ENCODE measurements at regions not wholly inside any gene's neighbourhood (a gene's known extent, or its start where the extent isn't known, plus 50 kb on each side); places are given as distances from the start of the nearest gene placed in this dataset.

DNA sequence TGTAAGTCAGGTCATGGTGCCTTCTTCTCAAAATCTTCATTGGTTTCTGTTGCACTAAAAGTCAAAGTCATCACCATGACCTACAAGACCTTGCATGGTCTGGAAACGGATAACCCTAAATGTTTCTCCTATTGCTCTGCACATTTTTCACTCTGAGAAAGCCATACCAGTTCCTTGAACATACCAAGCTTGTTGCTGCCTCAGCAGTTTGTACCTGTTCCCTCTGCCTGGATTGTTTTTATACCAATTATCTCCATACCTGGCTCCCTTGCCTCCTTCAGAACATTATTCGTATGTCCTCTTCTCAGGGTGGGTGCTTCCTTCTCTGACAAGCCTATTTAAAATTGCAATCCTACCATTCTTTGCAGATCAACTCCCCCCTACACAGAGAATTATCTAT is 498.4 kb downstream of the DSC3 start:
- TF ChIP-seq, protein P1, sequence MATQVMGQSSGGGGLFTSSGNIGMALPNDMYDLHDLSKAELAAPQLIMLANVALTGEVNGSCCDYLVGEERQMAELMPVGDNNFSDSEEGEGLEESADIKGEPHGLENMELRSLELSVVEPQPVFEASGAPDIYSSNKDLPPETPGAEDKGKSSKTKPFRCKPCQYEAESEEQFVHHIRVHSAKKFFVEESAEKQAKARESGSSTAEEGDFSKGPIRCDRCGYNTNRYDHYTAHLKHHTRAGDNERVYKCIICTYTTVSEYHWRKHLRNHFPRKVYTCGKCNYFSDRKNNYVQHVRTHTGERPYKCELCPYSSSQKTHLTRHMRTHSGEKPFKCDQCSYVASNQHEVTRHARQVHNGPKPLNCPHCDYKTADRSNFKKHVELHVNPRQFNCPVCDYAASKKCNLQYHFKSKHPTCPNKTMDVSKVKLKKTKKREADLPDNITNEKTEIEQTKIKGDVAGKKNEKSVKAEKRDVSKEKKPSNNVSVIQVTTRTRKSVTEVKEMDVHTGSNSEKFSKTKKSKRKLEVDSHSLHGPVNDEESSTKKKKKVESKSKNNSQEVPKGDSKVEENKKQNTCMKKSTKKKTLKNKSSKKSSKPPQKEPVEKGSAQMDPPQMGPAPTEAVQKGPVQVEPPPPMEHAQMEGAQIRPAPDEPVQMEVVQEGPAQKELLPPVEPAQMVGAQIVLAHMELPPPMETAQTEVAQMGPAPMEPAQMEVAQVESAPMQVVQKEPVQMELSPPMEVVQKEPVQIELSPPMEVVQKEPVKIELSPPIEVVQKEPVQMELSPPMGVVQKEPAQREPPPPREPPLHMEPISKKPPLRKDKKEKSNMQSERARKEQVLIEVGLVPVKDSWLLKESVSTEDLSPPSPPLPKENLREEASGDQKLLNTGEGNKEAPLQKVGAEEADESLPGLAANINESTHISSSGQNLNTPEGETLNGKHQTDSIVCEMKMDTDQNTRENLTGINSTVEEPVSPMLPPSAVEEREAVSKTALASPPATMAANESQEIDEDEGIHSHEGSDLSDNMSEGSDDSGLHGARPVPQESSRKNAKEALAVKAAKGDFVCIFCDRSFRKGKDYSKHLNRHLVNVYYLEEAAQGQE (IDR thresholded peaks at IDR 0.05; ENCODE audit: insufficient replicate concordance, low read depth): no peak
- TF ChIP-seq, protein P2, sequence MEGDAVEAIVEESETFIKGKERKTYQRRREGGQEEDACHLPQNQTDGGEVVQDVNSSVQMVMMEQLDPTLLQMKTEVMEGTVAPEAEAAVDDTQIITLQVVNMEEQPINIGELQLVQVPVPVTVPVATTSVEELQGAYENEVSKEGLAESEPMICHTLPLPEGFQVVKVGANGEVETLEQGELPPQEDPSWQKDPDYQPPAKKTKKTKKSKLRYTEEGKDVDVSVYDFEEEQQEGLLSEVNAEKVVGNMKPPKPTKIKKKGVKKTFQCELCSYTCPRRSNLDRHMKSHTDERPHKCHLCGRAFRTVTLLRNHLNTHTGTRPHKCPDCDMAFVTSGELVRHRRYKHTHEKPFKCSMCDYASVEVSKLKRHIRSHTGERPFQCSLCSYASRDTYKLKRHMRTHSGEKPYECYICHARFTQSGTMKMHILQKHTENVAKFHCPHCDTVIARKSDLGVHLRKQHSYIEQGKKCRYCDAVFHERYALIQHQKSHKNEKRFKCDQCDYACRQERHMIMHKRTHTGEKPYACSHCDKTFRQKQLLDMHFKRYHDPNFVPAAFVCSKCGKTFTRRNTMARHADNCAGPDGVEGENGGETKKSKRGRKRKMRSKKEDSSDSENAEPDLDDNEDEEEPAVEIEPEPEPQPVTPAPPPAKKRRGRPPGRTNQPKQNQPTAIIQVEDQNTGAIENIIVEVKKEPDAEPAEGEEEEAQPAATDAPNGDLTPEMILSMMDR (IDR thresholded peaks at IDR 0.05; ENCODE audit: insufficient read depth, low read length): no peak
- TF ChIP-seq POLR2AphosphoS5 (IDR thresholded peaks at IDR 0.05; ENCODE audit: low read depth): no peak
- TF ChIP-seq SPI1 (IDR thresholded peaks at IDR 0.05; ENCODE audit: borderline replicate concordance, low read depth): no peak
